AG09309 (cell line): ENCODE measurements at regions not wholly inside any gene's neighbourhood (a gene's known extent, or its start where the extent isn't known, plus 50 kb on each side); places are given as distances from the start of the nearest gene placed in this dataset.

ENCODE experiments used
- DNase-seq: peaks from one replicate; pipeline ENCODE4 v3.0.0-alpha.2; 2010; ENCODE audit warnings: low read depth
- H3K4me3 ChIP-seq: 2 replicates; pipeline ENCODE4 v1.5.1; 2011; ENCODE audit warnings: mild to moderate bottlenecking, low read depth, low read length, moderate library complexity; ENCODE audit not compliant: control insufficient read depth
- TF ChIP-seq, protein P1 (sequence below): IDR thresholded peaks from 2 replicates; pipeline ENCODE4 v1.5.1; 2011; ENCODE audit warnings: mild to moderate bottlenecking, low read depth, low read length, inconsistent platforms; ENCODE audit not compliant: insufficient read depth, control insufficient read depth; ENCODE audit errors: missing control alignments

DNA sequence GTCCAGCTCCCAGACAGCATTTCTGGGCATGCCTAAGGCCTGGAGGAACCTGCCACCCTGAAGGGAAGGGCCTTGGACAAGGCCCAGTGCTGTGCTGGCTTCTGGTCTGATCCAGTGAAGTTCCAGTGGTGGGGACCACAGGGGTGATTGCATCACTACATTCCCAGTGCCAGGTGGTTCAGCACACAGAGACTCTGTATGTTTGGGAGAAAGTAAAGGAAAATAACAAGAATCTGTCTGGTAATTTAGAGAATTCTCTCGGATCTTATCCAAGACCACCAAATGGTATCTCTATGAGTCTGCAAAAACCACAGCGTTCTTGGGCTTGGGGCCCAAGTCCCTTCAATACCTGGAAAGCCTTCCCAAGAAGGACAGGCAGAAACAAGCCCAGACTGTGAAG lies 131.8 kb upstream of the MAD2L1 start:
- no peak overlapping the region for H3K4me3 ChIP-seq

DNA sequence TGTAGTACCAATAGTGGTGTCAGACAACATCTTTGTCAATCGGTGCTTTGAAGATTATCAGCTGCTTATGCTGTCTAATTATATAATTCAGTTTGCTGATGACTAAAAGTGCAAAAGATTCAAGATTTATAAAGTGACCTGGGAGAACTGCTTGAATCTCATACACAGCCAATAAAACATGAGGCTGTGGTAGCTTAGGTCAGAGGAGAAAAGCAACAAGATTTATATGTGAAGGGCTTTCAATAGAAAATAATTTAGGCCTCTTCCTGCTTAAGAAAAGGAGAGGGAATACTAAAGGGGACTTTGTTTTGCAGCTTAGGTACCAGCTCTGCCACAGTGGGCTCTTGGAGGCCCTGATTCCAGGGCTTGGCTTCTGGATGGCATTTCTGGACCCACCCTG lies 111.0 kb upstream of the MAD2L1 start:
- H3K4me3 ChIP-seq: no peak overlapping the region
- TF ChIP-seq, protein P1, sequence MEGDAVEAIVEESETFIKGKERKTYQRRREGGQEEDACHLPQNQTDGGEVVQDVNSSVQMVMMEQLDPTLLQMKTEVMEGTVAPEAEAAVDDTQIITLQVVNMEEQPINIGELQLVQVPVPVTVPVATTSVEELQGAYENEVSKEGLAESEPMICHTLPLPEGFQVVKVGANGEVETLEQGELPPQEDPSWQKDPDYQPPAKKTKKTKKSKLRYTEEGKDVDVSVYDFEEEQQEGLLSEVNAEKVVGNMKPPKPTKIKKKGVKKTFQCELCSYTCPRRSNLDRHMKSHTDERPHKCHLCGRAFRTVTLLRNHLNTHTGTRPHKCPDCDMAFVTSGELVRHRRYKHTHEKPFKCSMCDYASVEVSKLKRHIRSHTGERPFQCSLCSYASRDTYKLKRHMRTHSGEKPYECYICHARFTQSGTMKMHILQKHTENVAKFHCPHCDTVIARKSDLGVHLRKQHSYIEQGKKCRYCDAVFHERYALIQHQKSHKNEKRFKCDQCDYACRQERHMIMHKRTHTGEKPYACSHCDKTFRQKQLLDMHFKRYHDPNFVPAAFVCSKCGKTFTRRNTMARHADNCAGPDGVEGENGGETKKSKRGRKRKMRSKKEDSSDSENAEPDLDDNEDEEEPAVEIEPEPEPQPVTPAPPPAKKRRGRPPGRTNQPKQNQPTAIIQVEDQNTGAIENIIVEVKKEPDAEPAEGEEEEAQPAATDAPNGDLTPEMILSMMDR: no peak
- DNase-seq: no peak

More for the DNA sequence above, 131.8 kb upstream of the MAD2L1 start:
- TF ChIP-seq, protein P1: no peak
- DNase-seq: no peak

DNA sequence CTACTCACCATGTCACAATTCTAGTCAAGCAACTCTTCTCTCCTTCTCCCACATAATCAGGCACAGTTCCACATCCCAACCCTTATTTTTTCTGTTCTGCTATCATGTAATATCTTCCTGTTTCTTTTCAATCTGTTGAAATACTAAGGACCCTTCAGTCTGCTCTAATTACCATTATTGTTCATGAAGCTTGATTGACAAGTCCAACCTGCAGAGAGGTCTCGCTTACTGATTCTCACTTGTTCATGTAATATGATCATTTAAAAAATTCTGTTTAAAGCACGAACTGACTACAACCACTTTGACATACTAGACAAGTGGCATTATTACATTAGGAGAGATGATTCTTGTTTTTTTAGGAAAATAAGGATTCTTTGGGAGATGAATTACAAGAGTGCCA lies 108.6 kb upstream of the MAD2L1 start:
- DNase-seq: no peak
- TF ChIP-seq, protein P1: no peak
- no peak overlapping the region for H3K4me3 ChIP-seq

DNA sequence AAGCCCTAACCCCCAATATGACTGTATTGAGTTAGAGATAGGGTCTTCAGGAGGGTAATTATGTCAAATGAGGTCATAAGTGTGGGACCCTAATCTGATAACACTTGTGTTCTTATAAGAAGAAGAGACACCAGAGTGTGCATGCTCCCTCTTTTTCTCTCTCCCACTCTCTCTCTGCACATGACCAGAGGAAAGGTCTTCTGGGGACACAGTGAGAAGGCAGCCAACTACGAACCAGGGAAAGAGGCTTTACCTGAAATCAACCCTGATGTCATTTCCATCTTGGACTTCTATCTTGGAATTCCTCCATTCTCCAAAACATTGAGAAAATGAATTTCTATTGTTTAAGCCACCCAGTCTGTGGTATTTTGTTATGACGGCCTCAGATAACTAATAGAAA lies 97.2 kb upstream of the MAD2L1 start:
- DNase-seq: no peak
- TF ChIP-seq, protein P1: no peak
- H3K4me3 ChIP-seq: no peak overlapping the region

DNA sequence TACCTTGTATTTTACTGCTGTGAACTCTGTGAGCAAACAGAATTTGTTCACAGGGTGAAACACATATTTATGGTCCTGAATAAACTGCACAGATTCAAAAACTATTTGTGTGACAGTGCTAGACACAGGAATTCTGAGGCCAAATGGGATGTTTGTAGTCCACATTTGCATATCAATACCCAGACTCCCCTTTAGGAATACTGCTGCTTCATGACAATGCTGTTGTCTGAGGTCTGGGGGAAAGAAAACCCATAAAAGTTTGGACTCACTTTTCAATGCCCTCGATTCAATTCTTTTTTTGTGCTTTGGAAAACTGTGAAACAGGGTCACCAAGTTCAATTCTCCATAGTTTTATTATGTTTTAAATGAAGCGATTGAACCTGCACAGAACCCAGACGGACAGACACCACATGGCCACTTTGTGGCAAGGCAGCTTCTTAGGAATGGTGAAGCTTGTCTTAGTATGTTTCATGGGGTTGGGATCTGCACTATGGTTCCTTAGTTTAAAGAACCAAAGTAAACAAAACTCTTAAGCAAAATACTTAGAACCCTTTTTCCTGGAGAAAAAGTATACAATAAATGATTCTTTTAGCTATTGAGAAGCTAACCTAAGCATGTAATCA lies 92.3 kb upstream of the MAD2L1 start:
- no peak overlapping the region for H3K4me3 ChIP-seq
- TF ChIP-seq, protein P1: no peak
- DNase-seq: no peak

DNA sequence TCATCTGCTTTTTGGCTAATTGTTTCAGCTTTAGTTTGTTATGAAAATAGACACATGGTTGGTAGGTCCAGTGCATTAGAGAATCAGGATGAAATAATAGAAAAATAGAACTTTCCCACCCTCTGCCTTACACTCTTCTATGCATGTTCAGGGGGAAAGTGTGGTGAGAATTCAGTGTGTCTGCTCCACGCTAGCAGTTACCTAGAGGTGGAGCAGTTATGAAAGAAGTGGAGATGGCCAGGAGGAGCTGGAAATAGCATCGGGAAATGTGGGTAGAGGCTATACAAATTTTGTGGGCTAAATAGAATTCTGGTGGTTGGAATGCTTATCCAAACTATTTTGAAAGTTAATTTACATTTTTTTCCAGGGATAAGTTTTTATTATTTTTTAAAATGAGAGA lies 91.4 kb upstream of the MAD2L1 start:
- H3K4me3 ChIP-seq: no peak overlapping the region
- TF ChIP-seq, protein P1: no peak
- no peak for DNase-seq
